OCI-LY7 (cell line): ENCODE measurements at regions not wholly inside any gene's neighbourhood (a gene's known extent, or its start where the extent isn't known, plus 50 kb on each side); places are given as distances from the start of the nearest gene placed in this dataset.

Experiments used
- BruUV-seq: library from RNA; stranded (reverse); fragments of 400-500 nt; replicated peaks from 2 replicates; lab custom pipeline; 2021; lab: Mats Ljungman, UMichigan
- CTCF ChIA-PET: fragments of 300-600 bp; sonication (Branson Sonifier 250); formaldehyde crosslinking; loops from one replicate; lab custom pipeline; 2022; ENCODE audit warnings: antibody characterized with exemption; ENCODE audit not compliant: unreplicated experiment; lab: Charles Lee
- POLR2A ChIA-PET: fragments of 300-600 bp; sonication (Branson Sonifier 250); formaldehyde crosslinking; loops from one replicate; lab custom pipeline; 2022; ENCODE audit warnings: antibody characterized with exemption; lab: Charles Lee
- DNase-seq: peaks from one replicate; pipeline ENCODE4 v3.0.0-alpha.2; 2015; ENCODE audit warnings: low spot score
- H2AFZ ChIP-seq: fragments of 200-600 bp; sonication (generic), shearing (Covaris generic); 2 replicates; pipeline ENCODE4 v1.6.1; 2014; ENCODE audit warnings: mild to moderate bottlenecking, antibody characterized with exemption, low read length, moderate library complexity
- H3K27ac ChIP-seq: fragments of 200-600 bp; sonication (generic); 2 replicates; pipeline ENCODE4 v1.5.1; 2014; ENCODE audit warnings: mixed run types, low read depth, mild to moderate bottlenecking, moderate library complexity, low read length, inconsistent platforms; ENCODE audit not compliant: poor library complexity, severe bottlenecking
- H3K36me3 ChIP-seq: fragments of 200-600 bp; sonication (generic); 2 replicates; pipeline ENCODE4 v1.6.1; 2014; ENCODE audit warnings: mild to moderate bottlenecking, antibody characterized with exemption, low read length, moderate library complexity, mixed read lengths; ENCODE audit not compliant: insufficient read depth
- H3K4me1 ChIP-seq: fragments of 200-600 bp; sonication (generic); 2 replicates; pipeline ENCODE4 v1.5.1; 2014; ENCODE audit warnings: mild to moderate bottlenecking, low read length; ENCODE audit not compliant: insufficient read depth, poor library complexity, severe bottlenecking
- H3K4me2 ChIP-seq: fragments of 200-600 bp; sonication (generic); 2 replicates; pipeline ENCODE4 v1.6.1; 2014; ENCODE audit warnings: mild to moderate bottlenecking, low read length
- H3K4me3 ChIP-seq: fragments of 200-600 bp; sonication (generic); 2 replicates; pipeline ENCODE4 v1.5.1; 2014; ENCODE audit warnings: mild to moderate bottlenecking, low read depth, low read length; ENCODE audit not compliant: poor library complexity, severe bottlenecking
- H3K79me2 ChIP-seq: fragments of 200-600 bp; sonication (generic); 2 replicates; pipeline ENCODE4 v1.6.1; 2016; ENCODE audit warnings: low read depth, mild to moderate bottlenecking, low read length, moderate library complexity, mixed read lengths; ENCODE audit not compliant: insufficient read depth
- H3K9me2 ChIP-seq: fragments of 200-600 bp; sonication (generic); 2 replicates; pipeline ENCODE4 v1.6.1; 2016; ENCODE audit warnings: mild to moderate bottlenecking, low read length, mixed read lengths; ENCODE audit not compliant: insufficient read depth
- H3K9me3 ChIP-seq: fragments of 200-600 bp; sonication (generic); 2 replicates; pipeline ENCODE4 v1.6.1; 2014; ENCODE audit warnings: mild to moderate bottlenecking, mixed run types, low read length, mixed read lengths
- H4K20me1 ChIP-seq: fragments of 200-600 bp; sonication (generic); 2 replicates; pipeline ENCODE4 v1.6.1; 2014; ENCODE audit warnings: mild to moderate bottlenecking, antibody characterized with exemption, low read length, moderate library complexity, mixed read lengths; ENCODE audit not compliant: insufficient read depth
- EZH2phosphoT487 ChIP-seq: fragments of 200-600 bp; sonication (generic); IDR thresholded peaks from 2 replicates; pipeline ENCODE4 v1.6.1; 2018; ENCODE audit warnings: low read depth, borderline replicate concordance, mild to moderate bottlenecking, mixed run types, antibody characterized with exemption, low read length, moderate library complexity, mixed read lengths
- intact Hi-C: fragments of 100-400 bp; cut with micrococcal nuclease; formaldehyde crosslinking; loops from one replicate; pipeline ENCODE4 v1.10.0; 2022; ENCODE audit not compliant: unreplicated experiment
- TF ChIP-seq, protein P1 (sequence below): fragments of 200-600 bp; sonication (generic); conservative IDR thresholded peaks from 2 replicates; pipeline ENCODE4 v1.5.1; 2014; ENCODE audit warnings: mild to moderate bottlenecking, antibody characterized with exemption, low read length, moderate library complexity, mixed read lengths

- H3K36me3 ChIP-seq: no peaks in the 10 kb centered on the region
- ChIA-PET CTCF (no interaction called here), POLR2A (no interaction called here)
- intact Hi-C loops: no loop called here
- no peaks in the 10 kb centered on the region for H3K9me2 ChIP-seq
- no peak for DNase-seq
- no peaks in the 10 kb centered on the region for H3K9me3 ChIP-seq
- no peak overlapping the region for H2AFZ ChIP-seq
- H3K4me2 ChIP-seq: no peak overlapping the region
- no peaks in the 10 kb centered on the region for H3K4me1 ChIP-seq
- no peaks in the 10 kb centered on the region for H4K20me1 ChIP-seq
- no peak overlapping the region for H3K4me3 ChIP-seq
- no peaks in the 10 kb centered on the region for H3K79me2 ChIP-seq
- no peak overlapping the region for H3K27ac ChIP-seq
- TF ChIP-seq, protein P1, sequence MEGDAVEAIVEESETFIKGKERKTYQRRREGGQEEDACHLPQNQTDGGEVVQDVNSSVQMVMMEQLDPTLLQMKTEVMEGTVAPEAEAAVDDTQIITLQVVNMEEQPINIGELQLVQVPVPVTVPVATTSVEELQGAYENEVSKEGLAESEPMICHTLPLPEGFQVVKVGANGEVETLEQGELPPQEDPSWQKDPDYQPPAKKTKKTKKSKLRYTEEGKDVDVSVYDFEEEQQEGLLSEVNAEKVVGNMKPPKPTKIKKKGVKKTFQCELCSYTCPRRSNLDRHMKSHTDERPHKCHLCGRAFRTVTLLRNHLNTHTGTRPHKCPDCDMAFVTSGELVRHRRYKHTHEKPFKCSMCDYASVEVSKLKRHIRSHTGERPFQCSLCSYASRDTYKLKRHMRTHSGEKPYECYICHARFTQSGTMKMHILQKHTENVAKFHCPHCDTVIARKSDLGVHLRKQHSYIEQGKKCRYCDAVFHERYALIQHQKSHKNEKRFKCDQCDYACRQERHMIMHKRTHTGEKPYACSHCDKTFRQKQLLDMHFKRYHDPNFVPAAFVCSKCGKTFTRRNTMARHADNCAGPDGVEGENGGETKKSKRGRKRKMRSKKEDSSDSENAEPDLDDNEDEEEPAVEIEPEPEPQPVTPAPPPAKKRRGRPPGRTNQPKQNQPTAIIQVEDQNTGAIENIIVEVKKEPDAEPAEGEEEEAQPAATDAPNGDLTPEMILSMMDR: no peak
- no TSS peak for BruUV-seq
These were observed 57.4 kb upstream of the PCBP1 start for GRCh38 chr2:70029814-70030409.

GRCh38 chr2:70024284-70024683 is 62.9 kb upstream of the ASPRV1 start:
- Histone ChIP-seq H3K4me2 (no peak overlapping the region), H3K79me2 (no peaks in the 10 kb centered on the region), H3K36me3 (no peaks in the 10 kb centered on the region), H3K9me3 (no peaks in the 10 kb centered on the region), H2AFZ (no peak overlapping the region), H3K4me3 (no peak overlapping the region), H3K9me2 (no peaks in the 10 kb centered on the region), H3K4me1 (no peaks in the 10 kb centered on the region), H3K27ac (no peak overlapping the region), H4K20me1 (no peaks in the 10 kb centered on the region)
- BruUV-seq: no TSS peak
- no peak for DNase-seq
- intact Hi-C loops: no loop called here
- ChIA-PET POLR2A (interaction anchor here (0.6 to 0.7 kb wide), 2 partner anchors 21 to 233 kb away, joined by 3 to 5 read pairs; no protein-coding TSS in a partner anchor), CTCF (no interaction called here)
- TF ChIP-seq, protein P1: no peak

- BruUV-seq: no TSS peak
- no peak for DNase-seq
- H3K4me1 ChIP-seq: no peaks in the 10 kb centered on the region
- H4K20me1 ChIP-seq: no peaks in the 10 kb centered on the region
- TF ChIP-seq, protein P1: no peak
- no peak for TF ChIP-seq EZH2phosphoT487
- POLR2A ChIA-PET: no interaction called here
- no peak overlapping the region for H3K27ac ChIP-seq
- peaks cover 18% of the 10 kb centered on the region; the same call in 1 of the 2 replicates for H3K36me3 ChIP-seq
- H3K4me2 ChIP-seq: no peak overlapping the region
- no peaks in the 10 kb centered on the region for H3K9me2 ChIP-seq
- intact Hi-C loops: no loop called here
- no peak overlapping the region for H2AFZ ChIP-seq
- CTCF ChIA-PET: no interaction called here
- H3K4me3 ChIP-seq: no peak overlapping the region
- no peaks in the 10 kb centered on the region for H3K79me2 ChIP-seq
- peaks cover 7% of the 10 kb centered on the region for H3K9me3 ChIP-seq
These were observed 57.7 kb upstream of the ASPRV1 start for GRCh38 chr2:70019096-70019495.
